Transverse colon (tissue), 4 donors: ENCODE measurements at regions not wholly inside any gene's neighbourhood (a gene's known extent, or its start where the extent isn't known, plus 50 kb on each side); places are given as distances from the start of the nearest gene placed in this dataset.

Source experiments
- DNase-seq: peaks from one replicate; pipeline ENCODE4 v3.0.0-alpha.2; 2019
- H3K27ac ChIP-seq, 4 donors: fragments of 200-600 bp; sonication (generic); 2 replicates each; pipeline ENCODE4 v1.5.1; 2016 to 2018; ENCODE audit warnings: inconsistent platforms in 4 of 4
- H3K27me3 ChIP-seq: fragments of 200-600 bp; sonication (generic); 2 replicates; pipeline ENCODE4 v1.5.1; 2017; ENCODE audit warnings: inconsistent platforms
- H3K36me3 ChIP-seq, 4 donors: fragments of 200-600 bp; sonication (generic); 2 replicates each; pipeline ENCODE4 v1.5.1; 2017 to 2019; ENCODE audit warnings: inconsistent platforms in 4 of 4
- H3K4me1 ChIP-seq, 4 donors: fragments of 200-600 bp; sonication (generic); 2 replicates each; pipeline ENCODE4 v1.5.1; 2017 to 2020; ENCODE audit warnings: inconsistent platforms in 4 of 4
- H3K4me3 ChIP-seq, 4 donors: fragments of 200-600 bp; sonication (generic); 1 replicate in 1 of 4; 2 replicates in 3 of 4; pipeline versions ENCODE4 v1.5.1 to v1.6.1; 2017 to 2019; ENCODE audit warnings: inconsistent platforms in 4 of 4
- H3K9me3 ChIP-seq, 2 donors: fragments of 200-600 bp; sonication (generic); 2 replicates each; pipeline ENCODE4 v1.5.1; 2017 to 2019; ENCODE audit warnings: inconsistent platforms in 2 of 2
- CTCF ChIP-seq, 5 experiments: fragments of 200-600 bp in 3 of 5; fragments of 450-650 bp in 2 of 5; sonication (generic) in 3 of 5; IDR thresholded peaks; 1 replicate in 2 of 5; 2 replicates in 3 of 5; pipeline ENCODE4 v1.5.1; 2016 to 2017; ENCODE audit warnings: antibody characterized with exemption in 5 of 5, inconsistent platforms in 3 of 5, mild to moderate bottlenecking in 2 of 5, moderate library complexity in 1 of 5
- EP300 ChIP-seq: sonication (generic); formaldehyde crosslinking; IDR thresholded peaks from one replicate; pipeline ENCODE4 v1.6.1; 2017; ENCODE audit warnings: antibody characterized with exemption, low read depth
- POLR2A ChIP-seq: fragments of 450-650 bp; IDR thresholded peaks from one replicate; pipeline ENCODE4 v1.6.1; 2016; ENCODE audit warnings: antibody characterized with exemption, mild to moderate bottlenecking, moderate library complexity
- POLR2AphosphoS5 ChIP-seq, 3 donors: sonication (generic); formaldehyde crosslinking; IDR thresholded peaks; one replicate each; pipeline ENCODE4 v1.6.1; 2016; ENCODE audit warnings: antibody characterized with exemption in 3 of 3
- WGBS, 2 donors: methylation state at CpG; one replicate each; pipeline ENCODE4 v1.1.5; 2018; ENCODE audit warnings: low coverage in 1 of 2; 5-methylcytosine and 5-hydroxymethylcytosine counted together
- in situ Hi-C, 4 donors: fragments of 200-750 bp; cut with MboI; loops; one replicate each; pipeline versions ENCODE4 v1.15.0 to v1.15.1; 2017; ENCODE audit warnings: low sequenced_read_pairs in 3 of 4, low pct_ligation_motif_present in 1 of 4, low pct_unique_long_range_greater_than_20kb in 1 of 4
- intact Hi-C: fragments of 100-400 bp; cut with DNase I; formaldehyde crosslinking; loops from one replicate; pipeline ENCODE4 v1.15.1; 2023; ENCODE audit warnings: low total_unique reads

- no peak for TF ChIP-seq EP300
- TF ChIP-seq POLR2AphosphoS5 (IDR thresholded peaks at IDR 0.05) = no peak
- no peak for TF ChIP-seq POLR2A
- TF ChIP-seq CTCF (IDR thresholded peaks at IDR 0.05) = no peak
- H3K36me3 ChIP-seq = no peaks in the 10 kb centered on the region
- 73% methylated on average over 21 of the region's 21 CpGs; no CpG with 5 or more reads in 1 of the 2 donors for WGBS, 2 donors
- in situ Hi-C loops = no loop called here
- no peaks in the 10 kb centered on the region for H3K9me3 ChIP-seq
- no peak for DNase-seq
- no peaks in the 10 kb centered on the region for H3K27me3 ChIP-seq
- no peak overlapping the region for H3K4me3 ChIP-seq
- H3K27ac ChIP-seq = no peak overlapping the region
- no peaks in the 10 kb centered on the region for H3K4me1 ChIP-seq
- intact Hi-C loops = no loop called here
These were observed 1233.5 kb downstream of the BRD1 start for GRCh38 chr22:48594016-48594756.

GRCh38 chr22:48593551-48593950 is 1234.1 kb downstream of the BRD1 start:
- intact Hi-C loops = no loop called here
- in situ Hi-C loops = no loop called here
- DNase-seq = no peak

GRCh38 chr22:48592931-48593330 is 1234.7 kb downstream of the BRD1 start:
- DNase-seq = no peak
- Histone ChIP-seq H3K4me3 (no peak overlapping the region), H3K27ac (no peak overlapping the region), H3K27me3 (no peaks in the 10 kb centered on the region), H3K36me3 (no peaks in the 10 kb centered on the region), H3K9me3 (no peaks in the 10 kb centered on the region), H3K4me1 (no peaks in the 10 kb centered on the region)
- in situ Hi-C loops (no loop called here), intact Hi-C loops (no loop called here)
- WGBS, 2 donors = 88% methylated on average over 17 of the region's 17 CpGs; no CpG with 5 or more reads in 1 of the 2 donors
- TF ChIP-seq POLR2A (no peak), CTCF (IDR thresholded peaks at IDR 0.05) (no peak), EP300 (no peak), POLR2AphosphoS5 (IDR thresholded peaks at IDR 0.05) (no peak)

More at GRCh38 chr22:48593551-48593950, 1234.1 kb downstream of the BRD1 start:
- no peaks in the 10 kb centered on the region for H3K27me3 ChIP-seq
- no peaks in the 10 kb centered on the region for H3K4me1 ChIP-seq
- no peaks in the 10 kb centered on the region for H3K9me3 ChIP-seq
- 87 to 91% methylated on average over 3 to 15 of the region's 15 CpGs for WGBS, 2 donors
- TF ChIP-seq EP300 = no peak
- no peak for TF ChIP-seq CTCF (IDR thresholded peaks at IDR 0.05)
- TF ChIP-seq POLR2AphosphoS5 (IDR thresholded peaks at IDR 0.05) = no peak
- no peak for TF ChIP-seq POLR2A
- H3K36me3 ChIP-seq = no peaks in the 10 kb centered on the region
- H3K27ac ChIP-seq = no peak overlapping the region
- no peak overlapping the region for H3K4me3 ChIP-seq

GRCh38 chr22:48592488-48592887 is 1235.2 kb downstream of the BRD1 start:
- H3K27ac ChIP-seq = no peak overlapping the region
- in situ Hi-C loops = no loop called here
- TF ChIP-seq POLR2A (no peak), POLR2AphosphoS5 (IDR thresholded peaks at IDR 0.05) (no peak), CTCF (IDR thresholded peaks at IDR 0.05) (no peak)
- no peak overlapping the region for H3K4me3 ChIP-seq
- H3K27me3 ChIP-seq = no peaks in the 10 kb centered on the region
- no peak for DNase-seq
- H3K36me3 ChIP-seq = no peaks in the 10 kb centered on the region
- H3K9me3 ChIP-seq = no peaks in the 10 kb centered on the region
- intact Hi-C loops = no loop called here
- no peaks in the 10 kb centered on the region for H3K4me1 ChIP-seq
- 89 to 90% methylated on average over 2 to 12 of the region's 12 CpGs for WGBS, 2 donors
